ENCODE measurements at regions not wholly inside any gene's neighbourhood (a gene's known extent, or its start where the extent isn't known, plus 50 kb on each side); places are given as distances from the start of the nearest gene placed in this dataset.

- TF ChIP-seq CTCF (optimal IDR thresholded peaks at IDR 0.05 in 1 of 3, IDR thresholded peaks at IDR 0.05 in 1 of 3, conservative IDR thresholded peaks at IDR 0.05 in 1 of 3; ENCODE audit: extremely low read depth in 1 of 3, insufficient read depth in 2 of 3, low read length in 3 of 3) (no peak), EZH2 (IDR thresholded peaks at IDR 0.05; ENCODE audit: low read length) (no peak)
These were observed 539.7 kb downstream of the MIAT start for GRCh38 chr22:27197052-27197451.

Data from keratinocyte (primary cell).